GM12878 (cell line): ENCODE measurements at regions not wholly inside any gene's neighbourhood (a gene's known extent, or its start where the extent isn't known, plus 50 kb on each side); places are given as distances from the start of the nearest gene placed in this dataset.

Experiments used
- ATAC-seq: fragments of 200-7000 bp; cut with Tn5 transposase; 3 replicates; pipeline ENCODE4 v1.9.1; 2020; ENCODE audit warnings: mild to moderate bottlenecking, moderate library complexity
- BruUV-seq: library from RNA; stranded (reverse); fragments of 400-500 nt; replicated peaks from 2 replicates; lab custom pipeline; 2021; lab: Mats Ljungman, UMichigan
- CTCF ChIA-PET: fragments of 300-600 bp; sonication (Branson Sonifier 250); formaldehyde crosslinking; extraction: SDS; loops from one replicate; lab custom pipeline; 2021; ENCODE audit warnings: inconsistent platforms; lab: Yijun Ruan, JAX
- POLR2A ChIA-PET: fragments of 350-600 bp; formaldehyde crosslinking; extraction: SDS; loops from one replicate; lab custom pipeline; 2021; ENCODE audit warnings: inconsistent platforms; lab: Charles Lee
- RAD21 ChIA-PET: fragments of 300-600 bp; sonication (Branson Sonifier 250); formaldehyde crosslinking; loops from one replicate; lab custom pipeline; 2023; ENCODE audit warnings: antibody characterized with exemption; ENCODE audit not compliant: unreplicated experiment; lab: Charles Lee
- SMC1A ChIA-PET: fragments of 300-600 bp; sonication (Branson Sonifier 250); formaldehyde crosslinking; loops from one replicate; lab custom pipeline; 2023; ENCODE audit not compliant: unreplicated experiment, uncharacterized antibody; lab: Charles Lee
- DNase-seq: peaks from one replicate; pipeline ENCODE4 v3.0.0-alpha.2; 2011; ENCODE audit warnings: low read depth, low spot score
- FAIRE-seq: peaks from 3 replicates; lab custom pipeline; 2011; peaks lifted over from hg19 to GRCh38; lab: Jason Lieb, UNC
- H2AFZ ChIP-seq: 2 replicates; pipeline ENCODE4 v1.6.0; 2011; ENCODE audit warnings: low read depth, low read length, control low read depth; ENCODE audit not compliant: control insufficient read depth
- H3K27ac ChIP-seq: 2 replicates; pipeline ENCODE4 v1.5.1; 2011; ENCODE audit warnings: control low read depth; ENCODE audit not compliant: control insufficient read depth, insufficient read depth
- H3K27me3 ChIP-seq, 2 experiments: replicated peaks in 1 of 2; 2 replicates each; pipeline versions ENCODE4 v1.6.0 to v1.6.1; 2011; ENCODE audit warnings: low read length in 1 of 2; ENCODE audit not compliant: control insufficient read depth in 2 of 2, insufficient read depth in 2 of 2
- H3K36me3 ChIP-seq, 2 experiments: 2 replicates each; pipeline ENCODE4 v1.5.1; 2011; ENCODE audit warnings: low read length in 1 of 2; ENCODE audit not compliant: control insufficient read depth in 2 of 2, insufficient read depth in 2 of 2
- H3K4me1 ChIP-seq: 2 replicates; pipeline ENCODE4 v1.6.1; 2011; ENCODE audit warnings: mild to moderate bottlenecking, low read length, moderate library complexity, mixed read lengths; ENCODE audit not compliant: control insufficient read depth, insufficient read depth
- H3K4me2 ChIP-seq: 2 replicates; pipeline ENCODE4 v1.6.0; 2011; ENCODE audit warnings: control low read depth; ENCODE audit not compliant: control insufficient read depth, insufficient read depth
- H3K4me3 ChIP-seq: fragments of 200-600 bp; sonication (generic); 2 replicates; pipeline ENCODE4 v1.5.1; 2016
- H3K79me2 ChIP-seq: 2 replicates; pipeline ENCODE4 v1.6.0; 2011; ENCODE audit warnings: low read length; ENCODE audit not compliant: control insufficient read depth, insufficient read depth
- H3K9ac ChIP-seq: 2 replicates; pipeline ENCODE4 v1.8.0; 2011; ENCODE audit warnings: low read length, control low read depth, mixed read lengths; ENCODE audit not compliant: control insufficient read depth, insufficient read depth
- H3K9me3 ChIP-seq: replicated peaks from 3 replicates; pipeline ENCODE4 v1.5.1; 2011; ENCODE audit warnings: mild to moderate bottlenecking, low read length; ENCODE audit not compliant: control insufficient read depth, insufficient read depth
- H4K20me1 ChIP-seq: 2 replicates; pipeline ENCODE4 v1.6.0; 2011; ENCODE audit not compliant: control insufficient read depth, insufficient read depth
- CHD1 ChIP-seq: IDR thresholded peaks from 2 replicates; pipeline ENCODE4 v1.6.1; 2012; ENCODE audit warnings: low read depth, low read length, improper control_type of control experiment
- EED ChIP-seq: sonication (generic); IDR thresholded peaks from 2 replicates; pipeline ENCODE4 v1.6.1; 2016; ENCODE audit warnings: antibody characterized with exemption, low read depth
- EP300 ChIP-seq, 2 experiments: fragments of 150-350 bp in 1 of 2; IDR thresholded peaks; 2 replicates each; pipeline ENCODE4 v1.6.1; 2011 to 2012; ENCODE audit warnings: low read depth in 2 of 2, low read length in 2 of 2, borderline replicate concordance in 1 of 2, improper control_type of control experiment in 1 of 2, inconsistent platforms in 1 of 2; ENCODE audit not compliant: control insufficient read depth in 1 of 2
- HCFC1 ChIP-seq: fragments of 150-350 bp; IDR thresholded peaks from 2 replicates; pipeline ENCODE4 v1.6.1; 2014; ENCODE audit warnings: low read length
- HDAC6 ChIP-seq: fragments of 200-600 bp; sonication (generic); IDR thresholded peaks from one replicate; pipeline ENCODE4 v1.8.0; 2017; ENCODE audit warnings: antibody characterized with exemption; ENCODE audit not compliant: unreplicated experiment
- IKZF1 ChIP-seq: fragments of 450-650 bp; conservative IDR thresholded peaks from 2 replicates; pipeline ENCODE4 v1.6.1; 2017; ENCODE audit warnings: antibody characterized with exemption, mild to moderate bottlenecking
- IRF4 ChIP-seq: IDR thresholded peaks from 2 replicates; pipeline ENCODE4 v1.6.1; 2011; ENCODE audit warnings: low read depth, low read length
- MTA2 ChIP-seq: fragments of 450-650 bp; IDR thresholded peaks from 2 replicates; pipeline ENCODE4 v1.6.1; 2016; ENCODE audit warnings: low read depth, mild to moderate bottlenecking, moderate library complexity
- NBN ChIP-seq: fragments of 450-650 bp; IDR thresholded peaks from 2 replicates; pipeline ENCODE4 v1.6.1; 2016
- NFXL1 ChIP-seq: fragments of 450-650 bp; IDR thresholded peaks from 2 replicates; pipeline ENCODE4 v1.6.1; 2017; ENCODE audit warnings: antibody characterized with exemption, mild to moderate bottlenecking, borderline replicate concordance
- NFYA ChIP-seq: IDR thresholded peaks from 2 replicates; pipeline ENCODE4 v1.6.1; 2011; ENCODE audit warnings: low read depth, mild to moderate bottlenecking, low read length, improper control_type of control experiment, borderline replicate concordance
- NKRF ChIP-seq: fragments of 450-650 bp; conservative IDR thresholded peaks from 2 replicates; pipeline ENCODE4 v1.6.1; 2017; ENCODE audit warnings: mild to moderate bottlenecking, moderate library complexity
- POU2F2 ChIP-seq: IDR thresholded peaks from 3 replicates; pipeline ENCODE4 v1.6.1; 2011; ENCODE audit warnings: low read depth, mild to moderate bottlenecking, low read length, borderline replicate concordance
- STAT1 ChIP-seq: fragments of 450-650 bp; conservative IDR thresholded peaks from 2 replicates; pipeline ENCODE4 v1.6.1; 2014; ENCODE audit warnings: antibody characterized with exemption, mild to moderate bottlenecking
- ZNF592 ChIP-seq: fragments of 450-650 bp; IDR thresholded peaks from 2 replicates; pipeline ENCODE4 v1.6.1; 2017; ENCODE audit warnings: mild to moderate bottlenecking, moderate library complexity
- WGBS: methylation state at CpG from one replicate; pipeline ENCODE4 v1.1.6; 2016; ENCODE audit warnings: low lambda C conversion rate; ENCODE audit not compliant: insufficient replicate concordance, insufficient coverage; ENCODE audit errors: missing lambda C conversion rate; 5-methylcytosine and 5-hydroxymethylcytosine counted together
- in situ Hi-C: fragments of 300-500 bp; cut with MboI; formaldehyde crosslinking; loops from 9 replicates; pipeline ENCODE4 v1.14.3; 2018; ENCODE audit warnings: mixed read lengths
- intact Hi-C: fragments of 100-400 bp; cut with micrococcal nuclease; formaldehyde crosslinking; loops from one replicate; pipeline ENCODE4 v1.14.2; 2022; ENCODE audit not compliant: unreplicated experiment
- TF ChIP-seq, protein P1 (sequence below): IDR thresholded peaks from 2 replicates; pipeline ENCODE4 v1.6.1; 2011; ENCODE audit warnings: mild to moderate bottlenecking, low read depth, low read length, moderate library complexity; ENCODE audit not compliant: insufficient replicate concordance

DNA sequence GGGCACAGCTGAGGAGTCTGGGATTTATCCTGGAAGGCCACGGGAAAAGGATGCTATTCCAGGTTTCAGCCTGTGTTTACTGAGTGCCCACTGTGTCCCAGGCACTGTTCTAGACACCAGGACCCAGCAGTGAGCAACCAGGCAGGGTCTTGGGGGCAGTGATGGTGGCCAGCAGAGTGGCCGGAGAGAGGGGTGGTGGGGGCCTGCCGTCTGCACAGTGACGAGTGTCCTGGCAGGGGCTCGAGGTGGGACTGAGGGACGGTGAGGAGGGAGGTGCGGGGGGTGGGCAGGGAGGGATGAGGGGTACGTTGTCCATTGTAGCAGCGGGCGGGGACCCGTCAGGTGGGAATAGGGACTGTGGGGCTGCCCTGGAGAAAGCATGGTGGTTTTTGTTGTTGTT is 66.3 kb upstream of the CIBAR2 start (continued):
- no peak for TF ChIP-seq HDAC6

GRCh38 chr16:85179344-85180046 is 67.2 kb upstream of the CIBAR2 start:
- ChIA-PET RAD21 (no interaction called here), CTCF (no interaction called here), SMC1A (no interaction called here)
- Histone ChIP-seq H3K4me3 (no peak overlapping the region), H3K4me2 (no peak overlapping the region), H3K36me3 (no peaks in the 10 kb centered on the region; a peak in 1 of 4 replicates), H3K4me1 (no peaks in the 10 kb centered on the region; the same call in 1 of the 2 replicates), H4K20me1 (no peaks in the 10 kb centered on the region), H3K9ac (no peak overlapping the region), H2AFZ (no peak overlapping the region), H3K9me3 (peaks cover 5% of the 10 kb centered on the region; the same call in 1 of the 3 replicates), H3K27me3 (no peaks in the 10 kb centered on the region)
- FAIRE-seq (no peak), DNase-seq (no peak), ATAC-seq (no peak)
- WGBS = 34% methylated on average over 15 of the region's 15 CpGs
- BruUV-seq = no TSS peak
- in situ Hi-C loops (no loop called here), intact Hi-C loops (no loop called here)
- TF ChIP-seq EP300 (IDR thresholded peaks at IDR 0.05; ENCODE audit: borderline replicate concordance in 1 of 2, control insufficient read depth in 1 of 2, low read depth in 2 of 2, low read length in 2 of 2) (no peak), POU2F2 (no peak), NBN (no peak), MTA2 (no peak), HCFC1 (no peak), CHD1 (no peak), NFXL1 (no peak), IRF4 (no peak), STAT1 (no peak), EED (no peak), NKRF (no peak), NFYA (no peak), ZNF592 (no peak), IKZF1 (no peak)
- TF ChIP-seq, protein P1, sequence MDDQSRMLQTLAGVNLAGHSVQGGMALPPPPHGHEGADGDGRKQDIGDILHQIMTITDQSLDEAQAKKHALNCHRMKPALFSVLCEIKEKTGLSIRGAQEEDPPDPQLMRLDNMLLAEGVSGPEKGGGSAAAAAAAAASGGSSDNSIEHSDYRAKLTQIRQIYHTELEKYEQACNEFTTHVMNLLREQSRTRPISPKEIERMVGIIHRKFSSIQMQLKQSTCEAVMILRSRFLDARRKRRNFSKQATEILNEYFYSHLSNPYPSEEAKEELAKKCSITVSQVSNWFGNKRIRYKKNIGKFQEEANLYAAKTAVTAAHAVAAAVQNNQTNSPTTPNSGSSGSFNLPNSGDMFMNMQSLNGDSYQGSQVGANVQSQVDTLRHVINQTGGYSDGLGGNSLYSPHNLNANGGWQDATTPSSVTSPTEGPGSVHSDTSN = no peak
- TF ChIP-seq, all 136 proteins: peak for 0
- POLR2A ChIA-PET = no interaction called here
- H3K27ac ChIP-seq = no peak overlapping the region
- no peaks in the 10 kb centered on the region for H3K79me2 ChIP-seq
